Ammon's horn (tissue), 1 donor: ENCODE measurements at regions not wholly inside any gene's neighbourhood (a gene's known extent, or its start where the extent isn't known, plus 50 kb on each side); places are given as distances from the start of the nearest gene placed in this dataset.

Experiments used
- DNase-seq: peaks from one replicate; pipeline ENCODE4 v3.0.0-alpha.2; 2016; ENCODE audit warnings: low spot score

DNA sequence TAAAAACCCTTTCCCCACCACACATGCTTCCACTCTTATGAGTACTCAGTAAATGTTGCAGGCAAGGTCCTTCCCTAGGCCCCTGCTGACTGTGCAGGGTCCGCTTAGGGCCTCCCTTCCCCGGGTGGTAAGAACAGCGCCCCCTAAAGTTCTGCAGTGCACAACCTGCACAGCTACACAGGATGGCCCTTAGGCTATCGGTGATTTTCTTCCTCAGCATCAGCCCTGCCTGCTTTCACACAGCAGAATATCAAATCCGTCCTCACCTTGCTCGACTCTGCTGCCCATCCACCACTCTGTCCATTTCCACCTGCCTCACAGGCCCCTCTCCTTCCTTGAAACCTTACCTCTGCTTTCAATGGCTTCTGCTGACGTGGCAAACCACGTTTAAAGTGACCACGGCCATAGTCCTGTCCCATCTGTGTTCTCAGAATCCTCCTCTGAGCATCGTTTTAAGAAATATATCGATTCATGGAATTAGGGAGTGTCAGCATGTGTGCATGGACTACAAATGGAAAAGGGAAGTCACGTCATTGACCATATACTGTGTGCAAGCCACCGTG, 51.4 kb upstream of the TMEM132E start:
- DNase-seq = no peak

DNA sequence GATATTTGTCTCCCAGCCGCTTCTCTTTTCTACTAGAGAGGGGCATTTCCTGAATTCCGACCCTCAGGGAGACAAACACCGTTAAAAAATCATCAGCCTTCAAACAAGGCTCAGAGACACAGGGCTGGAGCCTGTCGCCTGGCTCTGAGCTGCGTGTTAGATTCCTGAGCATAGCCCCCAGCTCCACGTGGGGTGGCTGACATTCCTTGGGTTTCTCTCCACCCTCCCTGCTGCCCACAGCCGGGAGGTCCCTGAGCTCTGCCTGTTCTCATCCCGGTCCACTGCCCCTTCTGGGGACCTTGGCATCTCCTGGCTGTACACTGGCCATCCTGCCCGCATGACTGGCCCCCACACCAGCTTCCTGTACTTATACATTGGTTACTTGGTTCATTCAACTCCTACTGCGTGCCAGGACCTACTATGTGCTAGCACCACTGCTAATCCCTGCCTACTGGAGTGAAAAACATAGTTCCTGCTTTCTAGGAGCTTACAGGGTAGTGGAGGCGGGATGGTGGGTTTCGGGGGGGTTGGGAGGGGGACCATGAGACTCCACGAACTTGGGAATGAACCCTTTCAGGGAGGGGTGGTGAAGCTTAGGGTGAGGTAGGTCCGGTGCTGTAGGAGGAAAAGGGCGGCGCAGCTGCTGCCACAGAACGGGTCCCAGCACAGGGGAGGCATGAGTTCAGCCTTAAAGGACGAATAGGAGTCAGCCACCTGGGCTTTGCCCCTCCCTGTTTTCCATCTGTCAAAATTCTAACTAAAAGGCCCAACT, 52.1 kb upstream of the TMEM132E start:
- no peak for DNase-seq

GRCh38 chr17:34525651-34526050, 53.7 kb upstream of the TMEM132E start:
- DNase-seq = no peak

DNA sequence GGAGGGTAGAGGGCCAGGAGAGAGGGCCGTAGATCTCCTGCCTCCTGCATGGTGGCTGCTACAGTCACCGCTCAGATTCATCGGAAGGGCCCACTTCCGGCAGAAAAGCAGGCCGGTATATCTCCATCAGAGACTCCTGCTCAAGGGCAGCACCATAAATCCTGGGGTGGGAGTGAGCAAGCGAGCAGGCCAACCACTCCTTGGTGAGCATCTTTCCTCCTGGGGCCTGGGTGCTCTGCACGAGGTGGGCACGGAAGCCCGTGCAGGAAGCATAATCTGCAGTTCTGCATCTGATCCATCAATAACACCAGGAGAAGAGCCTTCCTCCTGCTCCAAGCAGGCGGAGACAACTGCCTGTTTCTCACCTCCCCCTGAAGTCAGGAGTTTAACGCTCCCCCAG, 57.4 kb upstream of the TMEM132E start:
- DNase-seq = no peak

GRCh38 chr17:34519282-34519681, 60.1 kb upstream of the TMEM132E start:
- no peak for DNase-seq

DNA sequence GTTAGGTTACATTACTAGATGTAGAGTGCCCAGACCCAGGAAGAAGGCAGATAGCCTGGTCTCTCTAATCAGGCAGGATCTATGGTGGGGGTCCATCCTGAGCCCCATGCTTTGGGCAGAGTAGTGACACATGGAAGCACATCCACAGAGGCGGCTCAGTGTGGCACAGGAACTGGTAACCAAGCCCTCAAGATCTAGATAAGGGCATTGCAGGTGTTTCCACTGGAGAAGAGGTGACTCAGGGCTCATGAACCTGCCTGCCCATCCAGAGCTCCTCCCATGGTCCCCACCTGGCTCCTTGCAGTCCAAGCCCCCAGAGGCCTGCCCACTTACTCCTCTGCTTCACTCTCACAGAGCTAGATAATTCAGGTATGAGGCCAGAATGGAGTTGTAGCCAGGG, 62.0 kb upstream of the TMEM132E start:
- DNase-seq = no peak

- DNase-seq = no peak
These were observed 67.5 kb upstream of the TMEM132E start for GRCh38 chr17:34511931-34512330.

GRCh38 chr17:34511265-34511664, 68.1 kb upstream of the TMEM132E start:
- DNase-seq = no peak

DNA sequence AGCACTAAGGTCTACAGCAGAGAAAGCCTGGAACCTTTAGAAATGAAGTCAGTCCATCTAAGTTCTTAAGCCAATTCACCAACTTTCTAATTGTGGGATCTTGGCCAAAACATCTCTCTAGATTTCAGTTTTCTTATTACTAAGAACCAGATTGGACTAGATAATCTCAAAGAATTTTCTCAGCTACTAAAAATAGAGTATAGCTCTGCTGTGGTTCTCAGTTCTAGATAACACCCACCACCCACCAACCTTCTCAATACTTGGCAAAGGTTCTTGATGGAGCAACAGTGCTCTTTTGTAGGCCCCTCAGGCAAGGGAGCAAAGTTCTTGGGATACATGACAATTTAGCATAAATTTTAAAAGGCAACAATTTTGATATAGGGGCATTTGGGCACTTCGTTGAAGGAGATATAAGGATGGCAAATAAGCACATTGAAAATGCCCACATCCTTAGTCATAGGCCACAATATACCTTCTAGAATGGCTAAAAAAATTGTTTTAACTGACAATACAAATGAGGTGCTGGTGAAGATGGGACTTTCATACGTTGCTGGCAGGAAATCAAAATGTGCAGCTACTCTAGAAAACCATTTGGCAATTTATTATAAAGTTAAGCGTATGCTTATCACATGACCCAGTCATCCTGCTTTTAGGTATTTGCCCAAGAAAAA, 74.4 kb upstream of the TMEM132E start:
- no peak for DNase-seq

GRCh38 chr17:34503528-34504195, 75.7 kb upstream of the TMEM132E start:
- DNase-seq = peak; percentile 78

GRCh38 chr17:34502426-34502825, 77.0 kb upstream of the TMEM132E start:
- no peak for DNase-seq

DNA sequence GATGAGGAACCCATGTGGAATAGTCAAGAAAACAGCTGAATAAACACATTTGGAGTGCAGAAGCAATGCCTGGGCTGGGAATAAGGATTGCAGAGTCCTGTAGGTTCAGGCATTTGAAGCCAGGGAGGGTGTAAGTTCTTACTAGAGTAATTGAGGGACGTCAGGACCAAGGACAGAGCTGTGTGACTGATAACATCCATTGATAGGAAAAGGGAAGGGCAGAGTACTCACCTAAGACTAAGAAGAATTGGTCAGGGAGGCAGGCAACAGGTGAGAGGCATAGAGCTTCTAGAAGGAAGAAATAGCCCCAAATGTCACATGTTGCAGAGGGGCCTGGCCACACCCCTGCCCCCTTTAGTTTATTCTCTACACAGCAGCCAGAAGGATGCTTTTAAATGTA, 79.8 kb upstream of the TMEM132E start:
- DNase-seq = no peak

GRCh38 chr17:34493917-34494316, 85.5 kb upstream of the TMEM132E start:
- DNase-seq = no peak

GRCh38 chr17:34487626-34488025, 91.8 kb upstream of the TMEM132E start:
- no peak for DNase-seq

DNA sequence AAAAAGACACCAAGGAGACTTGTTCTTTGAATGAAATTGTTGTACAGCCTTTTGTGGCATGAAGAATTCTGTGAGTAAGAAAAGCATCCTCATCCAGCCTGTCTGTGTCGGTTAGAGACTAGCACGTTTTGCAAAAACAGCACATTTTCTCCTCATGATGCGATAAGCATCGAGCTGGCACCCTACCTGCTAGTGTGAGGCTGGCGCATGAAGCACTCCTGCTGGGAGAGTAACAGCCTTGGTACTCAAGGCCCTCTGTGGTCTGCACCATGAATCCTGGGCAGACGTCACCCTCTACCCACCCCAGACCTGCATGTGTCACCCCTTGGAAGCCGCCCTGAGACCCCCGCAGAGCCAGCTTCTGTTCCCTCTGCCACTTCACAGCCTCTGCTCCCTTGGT, 92.6 kb upstream of the TMEM132E start:
- no peak for DNase-seq

DNA sequence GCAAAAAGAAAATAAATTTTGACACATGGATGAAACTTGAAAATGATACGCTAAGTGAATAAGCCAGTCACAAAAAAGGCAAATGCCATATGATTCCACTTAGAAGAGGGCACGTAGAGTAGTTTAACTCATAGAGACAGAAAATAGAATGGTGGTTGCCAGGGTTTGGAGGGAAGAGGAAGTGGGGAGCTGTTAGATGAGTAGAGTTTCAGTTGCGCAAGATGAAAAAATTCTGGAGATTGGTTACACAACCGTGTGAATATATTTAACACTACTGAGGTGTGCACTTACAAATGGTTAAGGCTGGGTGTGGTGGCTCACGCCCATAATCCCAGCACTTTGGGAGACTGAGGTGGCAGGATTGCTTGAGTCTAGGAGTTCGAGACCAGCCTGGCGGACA, 93.4 kb upstream of the TMEM132E start:
- peak; percentile 10 for DNase-seq

- no peak for DNase-seq
These were observed 95.1 kb upstream of the TMEM132E start for GRCh38 chr17:34484193-34484733.

- DNase-seq = no peak
These were observed 96.7 kb upstream of the TMEM132E start for GRCh38 chr17:34482730-34483129.

GRCh38 chr17:34481779-34482178, 97.6 kb upstream of the TMEM132E start:
- DNase-seq = no peak

- DNase-seq = no peak
These were observed 100.0 kb upstream of the TMEM132E start for GRCh38 chr17:34479371-34479770.

- DNase-seq = no peak
These were observed 101.1 kb upstream of the TMEM132E start for GRCh38 chr17:34478244-34478643.

GRCh38 chr17:34475296-34475695, 104.1 kb upstream of the TMEM132E start:
- DNase-seq = no peak

DNA sequence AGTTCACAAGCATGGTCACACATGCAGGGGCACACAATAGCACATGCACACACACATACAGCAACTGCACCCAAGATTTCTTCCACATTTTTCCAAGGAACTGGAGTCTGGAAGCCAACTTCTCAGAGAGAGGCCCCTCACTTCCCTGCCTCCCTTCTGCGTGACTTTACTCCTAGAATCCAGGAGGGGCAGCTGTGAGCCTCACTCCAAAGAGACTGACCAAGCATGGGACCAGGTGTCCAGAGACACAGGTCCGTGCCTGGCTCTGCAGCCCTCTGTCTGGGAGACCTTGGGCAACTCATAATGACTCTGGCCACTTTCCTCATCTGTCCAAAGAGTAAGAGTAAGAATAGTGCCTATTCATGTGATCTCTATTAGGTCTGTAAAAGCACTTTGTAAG, 104.7 kb upstream of the TMEM132E start:
- DNase-seq = no peak
